ENCODE measurements at regions not wholly inside any gene's neighbourhood (a gene's known extent, or its start where the extent isn't known, plus 50 kb on each side); places are given as distances from the start of the nearest gene placed in this dataset.

DNA sequence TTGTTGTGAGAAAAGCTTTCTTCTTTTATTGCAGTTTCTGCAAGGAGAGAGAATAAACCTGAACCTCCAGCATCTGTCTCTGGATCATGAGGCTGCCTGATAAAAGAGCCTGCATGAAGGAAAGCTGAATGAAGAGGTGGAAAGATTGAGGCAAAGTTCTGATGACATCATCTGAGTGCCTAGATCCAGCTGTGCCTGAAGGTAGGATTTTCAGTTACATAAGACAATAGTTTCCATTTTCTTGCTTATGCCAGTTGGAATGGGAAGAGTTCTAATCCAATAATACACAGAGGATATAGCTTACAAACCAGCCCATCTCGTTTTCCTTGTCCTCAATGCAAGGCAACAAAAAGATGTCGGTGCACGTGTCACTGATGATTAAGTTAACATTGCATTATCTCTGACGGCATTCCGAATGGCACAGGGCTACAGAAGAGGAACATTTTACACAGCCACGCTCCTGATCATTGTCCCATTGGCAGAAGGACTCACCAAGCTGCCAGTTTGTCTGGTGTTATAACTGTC lies 105.5 kb upstream of the ERCC6L2 start:
- ATAC-seq (no peak), FAIRE-seq (no peak), DNase-seq (ENCODE audit: low read depth, low spot score) (no peak)
- no peaks in the 10 kb centered on the region for H4K20me1 ChIP-seq (ENCODE audit: control insufficient read depth, insufficient read depth)
- no peaks in the 10 kb centered on the region for H3K9me3 ChIP-seq (replicated peaks; ENCODE audit: control insufficient read depth, insufficient read depth, low read length)
- BruUV-seq (replicated peaks): no TSS peak
- no peaks in the 10 kb centered on the region for H3K36me3 ChIP-seq (ENCODE audit: control insufficient read depth in 2 of 2, insufficient read depth in 2 of 2, low read length in 1 of 2)
- POLR2A ChIA-PET: no interaction called here
- no peak overlapping the region for H3K27ac ChIP-seq (ENCODE audit: control insufficient read depth, insufficient read depth)
- no peak overlapping the region for H3K4me2 ChIP-seq (ENCODE audit: control insufficient read depth, insufficient read depth)
- RAD21 ChIA-PET (ENCODE audit: unreplicated experiment): no interaction called here
- SMC1A ChIA-PET (ENCODE audit: uncharacterized antibody, unreplicated experiment): interaction anchor here (1.3 kb wide), 1 partner anchor 12 kb away, joined by 3 read pairs; no protein-coding TSS in a partner anchor
- no peaks in the 10 kb centered on the region for H3K79me2 ChIP-seq (ENCODE audit: control insufficient read depth, insufficient read depth, low read length)
- CTCF ChIA-PET: interaction anchor here (0.6 kb wide), 1 partner anchor 86 kb away, joined by 3 read pairs; no protein-coding TSS in a partner anchor
- H3K4me1 ChIP-seq (ENCODE audit: control insufficient read depth, insufficient read depth, low read length): no peaks in the 10 kb centered on the region
- H3K4me3 ChIP-seq: no peak overlapping the region
- intact Hi-C loops (cut with micrococcal nuclease; ENCODE audit: unreplicated experiment): no loop called here
- H2AFZ ChIP-seq (ENCODE audit: control insufficient read depth, low read depth, low read length): no peak overlapping the region
- H3K27me3 ChIP-seq (replicated peaks in 1 of 2; ENCODE audit: control insufficient read depth in 2 of 2, insufficient read depth in 2 of 2, low read length in 1 of 2): peaks cover 1 to 6% of the 10 kb centered on the region in 2 experiments; a peak in 1 of 4 replicates
- 61% methylated on average over 6 of the region's 6 CpGs for WGBS (ENCODE audit: insufficient coverage, insufficient replicate concordance, low lambda C conversion rate, missing lambda C conversion rate)
- in situ Hi-C loops (cut with MboI): no loop called here
- TF ChIP-seq RAD51 (IDR thresholded peaks at IDR 0.05): no peak
- H3K9ac ChIP-seq (ENCODE audit: control insufficient read depth, insufficient read depth, low read length): no peak overlapping the region

DNA sequence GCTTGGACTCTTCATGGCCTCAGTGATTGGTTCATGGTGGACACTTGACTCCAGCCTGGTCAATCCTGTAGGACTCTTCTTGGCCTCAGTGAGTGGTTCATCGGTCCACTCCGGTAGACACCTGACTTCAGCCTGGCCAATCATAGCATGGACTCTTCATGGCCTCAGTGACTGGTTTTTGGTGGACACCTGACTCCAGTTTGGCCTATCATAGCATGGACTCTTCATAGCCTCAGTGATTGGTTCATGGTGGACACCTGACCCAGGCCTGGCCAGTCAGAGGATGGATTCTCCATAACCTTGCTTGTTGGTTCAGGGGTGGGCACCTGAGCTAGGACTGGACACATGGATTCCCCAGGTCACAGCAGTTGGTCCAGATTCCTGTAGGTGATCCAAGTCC lies 106.0 kb upstream of the ERCC6L2 start:
- WGBS (ENCODE audit: insufficient coverage, insufficient replicate concordance, low lambda C conversion rate, missing lambda C conversion rate): 97% methylated on average over 2 of the region's 2 CpGs
- no peak for ATAC-seq
- CTCF ChIA-PET: no interaction called here

More for the DNA sequence above, 106.0 kb upstream of the ERCC6L2 start:
- RAD21 ChIA-PET (ENCODE audit: unreplicated experiment): no interaction called here
- H3K4me1 ChIP-seq (ENCODE audit: control insufficient read depth, insufficient read depth, low read length): no peaks in the 10 kb centered on the region
- intact Hi-C loops (cut with micrococcal nuclease; ENCODE audit: unreplicated experiment): no loop called here
- BruUV-seq (replicated peaks): no TSS peak
- in situ Hi-C loops (cut with MboI): no loop called here
- H3K4me3 ChIP-seq: no peak overlapping the region
- FAIRE-seq (no peak), DNase-seq (ENCODE audit: low read depth, low spot score) (no peak)
- H3K9ac ChIP-seq (ENCODE audit: control insufficient read depth, insufficient read depth, low read length): no peak overlapping the region
- H3K27me3 ChIP-seq (replicated peaks in 1 of 2; ENCODE audit: control insufficient read depth in 2 of 2, insufficient read depth in 2 of 2, low read length in 1 of 2): peaks cover 1 to 6% of the 10 kb centered on the region in 2 experiments; a peak in 1 of 4 replicates
- POLR2A ChIA-PET: no interaction called here
- TF ChIP-seq, protein P1, sequence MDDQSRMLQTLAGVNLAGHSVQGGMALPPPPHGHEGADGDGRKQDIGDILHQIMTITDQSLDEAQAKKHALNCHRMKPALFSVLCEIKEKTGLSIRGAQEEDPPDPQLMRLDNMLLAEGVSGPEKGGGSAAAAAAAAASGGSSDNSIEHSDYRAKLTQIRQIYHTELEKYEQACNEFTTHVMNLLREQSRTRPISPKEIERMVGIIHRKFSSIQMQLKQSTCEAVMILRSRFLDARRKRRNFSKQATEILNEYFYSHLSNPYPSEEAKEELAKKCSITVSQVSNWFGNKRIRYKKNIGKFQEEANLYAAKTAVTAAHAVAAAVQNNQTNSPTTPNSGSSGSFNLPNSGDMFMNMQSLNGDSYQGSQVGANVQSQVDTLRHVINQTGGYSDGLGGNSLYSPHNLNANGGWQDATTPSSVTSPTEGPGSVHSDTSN (IDR thresholded peaks at IDR 0.05; ENCODE audit: insufficient replicate concordance, low read depth, low read length): no peak
- no peak for TF ChIP-seq SREBF2 (IDR thresholded peaks at IDR 0.05; ENCODE audit: low read length)
- TF ChIP-seq PAX5 (IDR thresholded peaks at IDR 0.05; ENCODE audit: borderline replicate concordance, low read depth, low read length): no peak
- TF ChIP-seq, protein P2, sequence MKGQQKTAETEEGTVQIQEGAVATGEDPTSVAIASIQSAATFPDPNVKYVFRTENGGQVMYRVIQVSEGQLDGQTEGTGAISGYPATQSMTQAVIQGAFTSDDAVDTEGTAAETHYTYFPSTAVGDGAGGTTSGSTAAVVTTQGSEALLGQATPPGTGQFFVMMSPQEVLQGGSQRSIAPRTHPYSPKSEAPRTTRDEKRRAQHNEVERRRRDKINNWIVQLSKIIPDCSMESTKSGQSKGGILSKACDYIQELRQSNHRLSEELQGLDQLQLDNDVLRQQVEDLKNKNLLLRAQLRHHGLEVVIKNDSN (IDR thresholded peaks at IDR 0.05; ENCODE audit: borderline replicate concordance, extremely low read length, insufficient read depth, low read depth, low read length): peak; percentile 13
- no peak for TF ChIP-seq SPI1 (IDR thresholded peaks at IDR 0.05; ENCODE audit: borderline replicate concordance, insufficient read depth, low read depth, low read length)
- TF ChIP-seq NFYB (IDR thresholded peaks at IDR 0.05; ENCODE audit: insufficient read depth, low read depth, low read length): 0 out of 2 replicates have a peak, but pooled peaks have one; percentile 17
- TF ChIP-seq NFXL1 (IDR thresholded peaks at IDR 0.05; ENCODE audit: borderline replicate concordance): no peak
- TF ChIP-seq GABPA (IDR thresholded peaks at IDR 0.05; ENCODE audit: low read depth): no peak
- no peak for TF ChIP-seq SIX5 (IDR thresholded peaks at IDR 0.05; ENCODE audit: low read depth, low read length, severe bottlenecking)
- no peak overlapping the region for H3K27ac ChIP-seq (ENCODE audit: control insufficient read depth, insufficient read depth)
- SMC1A ChIA-PET (ENCODE audit: uncharacterized antibody, unreplicated experiment): no interaction called here
- no peaks in the 10 kb centered on the region for H3K36me3 ChIP-seq (ENCODE audit: control insufficient read depth in 2 of 2, insufficient read depth in 2 of 2, low read length in 1 of 2)
- no peaks in the 10 kb centered on the region for H3K79me2 ChIP-seq (ENCODE audit: control insufficient read depth, insufficient read depth, low read length)
- no peaks in the 10 kb centered on the region for H3K9me3 ChIP-seq (replicated peaks; ENCODE audit: control insufficient read depth, insufficient read depth, low read length)
- no peak overlapping the region for H2AFZ ChIP-seq (ENCODE audit: control insufficient read depth, low read depth, low read length)
- no peaks in the 10 kb centered on the region for H4K20me1 ChIP-seq (ENCODE audit: control insufficient read depth, insufficient read depth)
- H3K4me2 ChIP-seq (ENCODE audit: control insufficient read depth, insufficient read depth): no peak overlapping the region
